ENCODE measurements at regions not wholly inside any gene's neighbourhood (a gene's known extent, or its start where the extent isn't known, plus 50 kb on each side); places are given as distances from the start of the nearest gene placed in this dataset.

DNA sequence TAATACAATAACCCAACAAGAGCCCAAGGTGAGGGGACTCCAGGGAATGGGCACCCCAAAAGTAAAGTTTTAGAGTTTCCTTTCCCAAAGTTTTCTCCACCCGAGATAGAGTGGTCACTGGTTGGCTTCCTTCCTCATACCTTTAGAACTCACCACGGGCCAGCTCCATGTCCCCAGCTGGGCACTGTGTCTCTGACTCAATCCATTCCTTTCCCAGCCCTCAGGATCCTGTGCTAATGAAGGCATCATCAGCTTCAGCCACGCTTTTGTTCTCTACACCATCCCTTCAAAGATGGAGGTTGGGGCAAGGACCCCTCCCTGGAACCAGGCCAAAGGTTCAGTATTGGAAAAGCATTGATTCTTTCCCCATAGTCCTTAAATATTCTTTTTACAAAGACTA is 59.8 kb upstream of the VASH1 start:
- no peak for TF ChIP-seq ZNF175 (tag by site-specific recombination; IDR thresholded peaks at IDR 0.05)
- TF ChIP-seq, protein P1, sequence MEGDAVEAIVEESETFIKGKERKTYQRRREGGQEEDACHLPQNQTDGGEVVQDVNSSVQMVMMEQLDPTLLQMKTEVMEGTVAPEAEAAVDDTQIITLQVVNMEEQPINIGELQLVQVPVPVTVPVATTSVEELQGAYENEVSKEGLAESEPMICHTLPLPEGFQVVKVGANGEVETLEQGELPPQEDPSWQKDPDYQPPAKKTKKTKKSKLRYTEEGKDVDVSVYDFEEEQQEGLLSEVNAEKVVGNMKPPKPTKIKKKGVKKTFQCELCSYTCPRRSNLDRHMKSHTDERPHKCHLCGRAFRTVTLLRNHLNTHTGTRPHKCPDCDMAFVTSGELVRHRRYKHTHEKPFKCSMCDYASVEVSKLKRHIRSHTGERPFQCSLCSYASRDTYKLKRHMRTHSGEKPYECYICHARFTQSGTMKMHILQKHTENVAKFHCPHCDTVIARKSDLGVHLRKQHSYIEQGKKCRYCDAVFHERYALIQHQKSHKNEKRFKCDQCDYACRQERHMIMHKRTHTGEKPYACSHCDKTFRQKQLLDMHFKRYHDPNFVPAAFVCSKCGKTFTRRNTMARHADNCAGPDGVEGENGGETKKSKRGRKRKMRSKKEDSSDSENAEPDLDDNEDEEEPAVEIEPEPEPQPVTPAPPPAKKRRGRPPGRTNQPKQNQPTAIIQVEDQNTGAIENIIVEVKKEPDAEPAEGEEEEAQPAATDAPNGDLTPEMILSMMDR (tag by site-specific recombination; IDR thresholded peaks at IDR 0.05): no peak
- TF ChIP-seq, protein P2, sequence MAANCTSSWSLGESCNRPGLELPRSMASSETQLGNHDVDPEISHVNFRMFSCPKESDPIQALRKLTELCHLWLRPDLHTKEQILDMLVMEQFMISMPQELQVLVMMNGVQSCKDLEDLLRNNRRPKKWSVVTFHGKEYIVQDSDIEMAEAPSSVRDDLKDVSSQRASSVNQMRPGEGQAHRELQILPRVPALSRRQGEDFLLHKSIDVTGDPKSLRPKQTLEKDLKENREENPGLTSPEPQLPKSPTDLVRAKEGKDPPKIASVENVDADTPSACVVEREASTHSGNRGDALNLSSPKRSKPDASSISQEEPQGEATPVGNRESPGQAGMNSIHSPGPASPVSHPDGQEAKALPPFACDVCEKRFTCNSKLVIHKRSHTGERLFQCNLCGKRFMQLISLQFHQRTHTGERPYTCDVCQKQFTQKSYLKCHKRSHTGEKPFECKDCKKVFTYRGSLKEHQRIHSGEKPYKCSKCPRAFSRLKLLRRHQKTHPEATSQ (tag by site-specific recombination; IDR thresholded peaks at IDR 0.05): no peak
- no peak for TF ChIP-seq ZBTB48 (tag by site-specific recombination; IDR thresholded peaks at IDR 0.05)
- TF ChIP-seq KLF9 (tag by site-specific recombination; IDR thresholded peaks at IDR 0.05; ENCODE audit: low read depth): no peak
- no peak for TF ChIP-seq MYNN (tag by site-specific recombination; IDR thresholded peaks at IDR 0.05; ENCODE audit: borderline replicate concordance)
- TF ChIP-seq, protein P3, sequence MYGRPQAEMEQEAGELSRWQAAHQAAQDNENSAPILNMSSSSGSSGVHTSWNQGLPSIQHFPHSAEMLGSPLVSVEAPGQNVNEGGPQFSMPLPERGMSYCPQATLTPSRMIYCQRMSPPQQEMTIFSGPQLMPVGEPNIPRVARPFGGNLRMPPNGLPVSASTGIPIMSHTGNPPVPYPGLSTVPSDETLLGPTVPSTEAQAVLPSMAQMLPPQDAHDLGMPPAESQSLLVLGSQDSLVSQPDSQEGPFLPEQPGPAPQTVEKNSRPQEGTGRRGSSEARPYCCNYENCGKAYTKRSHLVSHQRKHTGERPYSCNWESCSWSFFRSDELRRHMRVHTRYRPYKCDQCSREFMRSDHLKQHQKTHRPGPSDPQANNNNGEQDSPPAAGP (tag by site-specific recombination; IDR thresholded peaks at IDR 0.05): no peak
